Neural cell (in vitro differentiated cells): ENCODE measurements at regions not wholly inside any gene's neighbourhood (a gene's known extent, or its start where the extent isn't known, plus 50 kb on each side); places are given as distances from the start of the nearest gene placed in this dataset.

ENCODE experiments used
- H2AFZ ChIP-seq: fragments of 200-600, 300-800 bp; sonication (generic), shearing (Covaris generic); 2 replicates; pipeline ENCODE4 v1.6.0; 2014; ENCODE audit warnings: low read depth, mild to moderate bottlenecking, antibody characterized with exemption, low read length, moderate library complexity
- H3F3A ChIP-seq: fragments of 200-600 bp; shearing (Covaris generic); 2 replicates; pipeline ENCODE4 v1.6.1; 2016; ENCODE audit warnings: mild to moderate bottlenecking, moderate library complexity, mixed read lengths, antibody characterized with exemption, low read length; ENCODE audit not compliant: insufficient read depth, poor library complexity, severe bottlenecking
- H3K27ac ChIP-seq: fragments of 200-600, 300-800 bp; sonication (generic), shearing (Covaris generic); 2 replicates; pipeline ENCODE4 v1.5.1; 2014; ENCODE audit warnings: mild to moderate bottlenecking, low read length, moderate library complexity
- H3K27me3 ChIP-seq: fragments of 300-800, 200-600 bp; sonication (generic), shearing (Covaris generic); 2 replicates; pipeline ENCODE4 v1.6.0; 2014; ENCODE audit warnings: mild to moderate bottlenecking, low read depth, low read length, moderate library complexity; ENCODE audit not compliant: insufficient read depth
- H3K36me3 ChIP-seq: fragments of 300-800, 200-600 bp; sonication (generic), shearing (Covaris generic); 2 replicates; pipeline ENCODE4 v1.5.1; 2014; ENCODE audit warnings: mild to moderate bottlenecking, antibody characterized with exemption, low read length, moderate library complexity; ENCODE audit not compliant: insufficient read depth
- H3K4me2 ChIP-seq: fragments of 300-800, 200-600 bp; sonication (generic), shearing (Covaris generic); 2 replicates; pipeline ENCODE4 v1.6.0; 2014; ENCODE audit warnings: mild to moderate bottlenecking, low read length
- H3K4me3 ChIP-seq: fragments of 300-800, 200-600 bp; sonication (generic), shearing (Covaris generic); 2 replicates; pipeline ENCODE4 v1.5.1; 2014; ENCODE audit warnings: mild to moderate bottlenecking, low read length, moderate library complexity
- H3K79me2 ChIP-seq: fragments of 200-600 bp; shearing (Covaris generic); replicated peaks from 2 replicates; pipeline ENCODE4 v1.6.0; 2014; ENCODE audit warnings: mild to moderate bottlenecking, low read length, moderate library complexity; ENCODE audit not compliant: insufficient read depth
- H3K9ac ChIP-seq: fragments of 300-800, 200-600 bp; sonication (generic), shearing (Covaris generic); 2 replicates; pipeline ENCODE4 v1.6.1; 2016; ENCODE audit warnings: mild to moderate bottlenecking, low read length, mixed read lengths
- H3K9me2 ChIP-seq: fragments of 200-600 bp; shearing (Covaris generic); 2 replicates; pipeline ENCODE4 v1.6.1; 2016; ENCODE audit warnings: mild to moderate bottlenecking, low read length, mixed read lengths; ENCODE audit not compliant: insufficient read depth
- H3K9me3 ChIP-seq: fragments of 200-600, 300-800 bp; sonication (generic), shearing (Covaris generic); 2 replicates; pipeline ENCODE4 v1.6.1; 2016; ENCODE audit warnings: mild to moderate bottlenecking, mixed run types, low read length, moderate library complexity, mixed read lengths
- H4K20me1 ChIP-seq: fragments of 200-600 bp; shearing (Covaris generic); 2 replicates; pipeline ENCODE4 v1.6.1; 2016; ENCODE audit warnings: mild to moderate bottlenecking, mixed run types; ENCODE audit not compliant: insufficient read depth
- EP300 ChIP-seq: fragments of 450-650 bp; conservative IDR thresholded peaks from 2 replicates; pipeline ENCODE4 v1.6.1; 2014; ENCODE audit warnings: antibody characterized with exemption, mild to moderate bottlenecking, moderate library complexity; ENCODE audit not compliant: poor library complexity, severe bottlenecking
- EZH2 ChIP-seq: fragments of 200-600, 300-800 bp; shearing (Covaris generic), sonication (generic); IDR thresholded peaks from 2 replicates; pipeline ENCODE4 v1.6.1; 2014; ENCODE audit warnings: antibody characterized with exemption, low read length, borderline replicate concordance, mild to moderate bottlenecking; ENCODE audit not compliant: insufficient read depth, poor library complexity, severe bottlenecking
- MXI1 ChIP-seq: fragments of 450-650 bp; conservative IDR thresholded peaks from 2 replicates; pipeline ENCODE4 v1.6.1; 2014; ENCODE audit warnings: antibody characterized with exemption, mild to moderate bottlenecking; ENCODE audit not compliant: poor library complexity, severe bottlenecking
- POLR2AphosphoS5 ChIP-seq: IDR thresholded peaks from 2 replicates; pipeline ENCODE4 v1.6.1; 2012
- RAD21 ChIP-seq: fragments of 450-650 bp; conservative IDR thresholded peaks from 2 replicates; pipeline ENCODE4 v1.6.1; 2014; ENCODE audit warnings: antibody characterized with exemption, mild to moderate bottlenecking, moderate library complexity
- SMC3 ChIP-seq: fragments of 450-650 bp; conservative IDR thresholded peaks from 2 replicates; pipeline ENCODE4 v1.6.1; 2014; ENCODE audit warnings: antibody characterized with exemption, mild to moderate bottlenecking, moderate library complexity; ENCODE audit not compliant: poor library complexity
- TAF1 ChIP-seq: IDR thresholded peaks from 2 replicates; pipeline ENCODE4 v1.6.1; 2012; ENCODE audit warnings: low read depth
- TF ChIP-seq, protein P1 (sequence below): IDR thresholded peaks from 2 replicates; pipeline ENCODE4 v1.6.1; 2012; ENCODE audit warnings: borderline replicate concordance
- TF ChIP-seq, protein P2 (sequence below): fragments of 450-650 bp; IDR thresholded peaks from 2 replicates; pipeline ENCODE4 v1.5.1; 2014; ENCODE audit warnings: antibody characterized with exemption, mild to moderate bottlenecking, moderate library complexity; ENCODE audit not compliant: poor library complexity, severe bottlenecking

GRCh38 chr9:90958328-90958727 lies 156.7 kb downstream of the SYK start:
- Histone ChIP-seq H3K27ac (no peak overlapping the region), H3K9me3 (no peaks in the 10 kb centered on the region), H3K27me3 (no peaks in the 10 kb centered on the region), H3K9me2 (no peaks in the 10 kb centered on the region), H4K20me1 (no peaks in the 10 kb centered on the region), H3K4me3 (no peak overlapping the region), H3K79me2 (no peaks in the 10 kb centered on the region), H3F3A (no peaks in the 10 kb centered on the region), H3K4me2 (no peak overlapping the region), H2AFZ (no peak overlapping the region), H3K9ac (no peak overlapping the region), H3K36me3 (no peaks in the 10 kb centered on the region)
- TF ChIP-seq, protein P1, sequence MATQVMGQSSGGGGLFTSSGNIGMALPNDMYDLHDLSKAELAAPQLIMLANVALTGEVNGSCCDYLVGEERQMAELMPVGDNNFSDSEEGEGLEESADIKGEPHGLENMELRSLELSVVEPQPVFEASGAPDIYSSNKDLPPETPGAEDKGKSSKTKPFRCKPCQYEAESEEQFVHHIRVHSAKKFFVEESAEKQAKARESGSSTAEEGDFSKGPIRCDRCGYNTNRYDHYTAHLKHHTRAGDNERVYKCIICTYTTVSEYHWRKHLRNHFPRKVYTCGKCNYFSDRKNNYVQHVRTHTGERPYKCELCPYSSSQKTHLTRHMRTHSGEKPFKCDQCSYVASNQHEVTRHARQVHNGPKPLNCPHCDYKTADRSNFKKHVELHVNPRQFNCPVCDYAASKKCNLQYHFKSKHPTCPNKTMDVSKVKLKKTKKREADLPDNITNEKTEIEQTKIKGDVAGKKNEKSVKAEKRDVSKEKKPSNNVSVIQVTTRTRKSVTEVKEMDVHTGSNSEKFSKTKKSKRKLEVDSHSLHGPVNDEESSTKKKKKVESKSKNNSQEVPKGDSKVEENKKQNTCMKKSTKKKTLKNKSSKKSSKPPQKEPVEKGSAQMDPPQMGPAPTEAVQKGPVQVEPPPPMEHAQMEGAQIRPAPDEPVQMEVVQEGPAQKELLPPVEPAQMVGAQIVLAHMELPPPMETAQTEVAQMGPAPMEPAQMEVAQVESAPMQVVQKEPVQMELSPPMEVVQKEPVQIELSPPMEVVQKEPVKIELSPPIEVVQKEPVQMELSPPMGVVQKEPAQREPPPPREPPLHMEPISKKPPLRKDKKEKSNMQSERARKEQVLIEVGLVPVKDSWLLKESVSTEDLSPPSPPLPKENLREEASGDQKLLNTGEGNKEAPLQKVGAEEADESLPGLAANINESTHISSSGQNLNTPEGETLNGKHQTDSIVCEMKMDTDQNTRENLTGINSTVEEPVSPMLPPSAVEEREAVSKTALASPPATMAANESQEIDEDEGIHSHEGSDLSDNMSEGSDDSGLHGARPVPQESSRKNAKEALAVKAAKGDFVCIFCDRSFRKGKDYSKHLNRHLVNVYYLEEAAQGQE: no peak
- no peak for TF ChIP-seq MXI1
- TF ChIP-seq, protein P2, sequence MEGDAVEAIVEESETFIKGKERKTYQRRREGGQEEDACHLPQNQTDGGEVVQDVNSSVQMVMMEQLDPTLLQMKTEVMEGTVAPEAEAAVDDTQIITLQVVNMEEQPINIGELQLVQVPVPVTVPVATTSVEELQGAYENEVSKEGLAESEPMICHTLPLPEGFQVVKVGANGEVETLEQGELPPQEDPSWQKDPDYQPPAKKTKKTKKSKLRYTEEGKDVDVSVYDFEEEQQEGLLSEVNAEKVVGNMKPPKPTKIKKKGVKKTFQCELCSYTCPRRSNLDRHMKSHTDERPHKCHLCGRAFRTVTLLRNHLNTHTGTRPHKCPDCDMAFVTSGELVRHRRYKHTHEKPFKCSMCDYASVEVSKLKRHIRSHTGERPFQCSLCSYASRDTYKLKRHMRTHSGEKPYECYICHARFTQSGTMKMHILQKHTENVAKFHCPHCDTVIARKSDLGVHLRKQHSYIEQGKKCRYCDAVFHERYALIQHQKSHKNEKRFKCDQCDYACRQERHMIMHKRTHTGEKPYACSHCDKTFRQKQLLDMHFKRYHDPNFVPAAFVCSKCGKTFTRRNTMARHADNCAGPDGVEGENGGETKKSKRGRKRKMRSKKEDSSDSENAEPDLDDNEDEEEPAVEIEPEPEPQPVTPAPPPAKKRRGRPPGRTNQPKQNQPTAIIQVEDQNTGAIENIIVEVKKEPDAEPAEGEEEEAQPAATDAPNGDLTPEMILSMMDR: no peak
- no peak for TF ChIP-seq POLR2AphosphoS5
- TF ChIP-seq RAD21: no peak
- no peak for TF ChIP-seq TAF1
- TF ChIP-seq SMC3: no peak
- TF ChIP-seq EP300: no peak
- TF ChIP-seq EZH2: no peak

DNA sequence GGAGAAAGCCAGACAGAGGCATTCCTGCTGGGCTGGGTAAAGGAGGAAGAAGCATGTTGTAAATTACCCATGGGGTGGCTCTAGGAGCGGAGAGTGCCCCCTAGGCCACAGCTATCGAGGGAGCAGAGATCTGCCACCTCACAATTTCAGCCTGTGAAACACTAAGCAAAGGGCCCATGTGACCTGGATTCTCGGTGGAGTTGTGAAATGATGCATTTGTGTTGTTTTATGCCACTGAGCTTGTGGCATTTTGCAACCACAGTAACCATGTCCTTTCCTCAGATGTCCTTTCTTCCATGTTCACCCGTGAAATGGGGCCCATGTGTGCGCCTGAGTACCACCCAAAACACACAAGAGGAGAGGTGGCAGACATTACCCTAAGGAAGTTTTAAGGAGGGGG lies 159.3 kb downstream of the SYK start:
- no peaks in the 10 kb centered on the region for H3K79me2 ChIP-seq
- no peaks in the 10 kb centered on the region for H3F3A ChIP-seq
- no peaks in the 10 kb centered on the region for H4K20me1 ChIP-seq
- H3K9me2 ChIP-seq: no peaks in the 10 kb centered on the region
- no peaks in the 10 kb centered on the region for H3K27me3 ChIP-seq
- no peaks in the 10 kb centered on the region for H3K36me3 ChIP-seq
- H2AFZ ChIP-seq: no peak overlapping the region
- no peak overlapping the region for H3K4me2 ChIP-seq
- no peak overlapping the region for H3K27ac ChIP-seq
- H3K4me3 ChIP-seq: no peak overlapping the region
- no peaks in the 10 kb centered on the region for H3K9me3 ChIP-seq
- no peak overlapping the region for H3K9ac ChIP-seq
- TF ChIP-seq POLR2AphosphoS5 (no peak), MXI1 (no peak), EP300 (no peak), TAF1 (no peak), EZH2 (no peak), RAD21 (no peak), SMC3 (no peak)
- TF ChIP-seq, protein P1: no peak
- TF ChIP-seq, protein P2: no peak
